Cardiac fibroblast (primary cell): ENCODE measurements at regions not wholly inside any gene's neighbourhood (a gene's known extent, or its start where the extent isn't known, plus 50 kb on each side); places are given as distances from the start of the nearest gene placed in this dataset.
A peak's percentile ranks its signal among the peaks of the same experiment; 100 is the strongest.

Experiments used
- DNase-seq, 2 donors: peaks; one replicate each; pipeline versions ENCODE4 v3.0.0 to v3.0.0-alpha.2; 2010; ENCODE audit warnings: low read depth in 2 of 2
- H3K4me3 ChIP-seq, 2 donors: replicated peaks in 1 of 2; 1 replicate in 1 of 2; 2 replicates in 1 of 2; pipeline ENCODE4 v1.5.1; 2011; ENCODE audit warnings: low read depth in 2 of 2, low read length in 2 of 2, mild to moderate bottlenecking in 2 of 2, moderate library complexity in 1 of 2
- TF ChIP-seq, protein P1 (sequence below): IDR thresholded peaks from one replicate; pipeline ENCODE4 v1.5.1; 2011; ENCODE audit warnings: low read depth, mild to moderate bottlenecking, low read length, inconsistent platforms

DNA sequence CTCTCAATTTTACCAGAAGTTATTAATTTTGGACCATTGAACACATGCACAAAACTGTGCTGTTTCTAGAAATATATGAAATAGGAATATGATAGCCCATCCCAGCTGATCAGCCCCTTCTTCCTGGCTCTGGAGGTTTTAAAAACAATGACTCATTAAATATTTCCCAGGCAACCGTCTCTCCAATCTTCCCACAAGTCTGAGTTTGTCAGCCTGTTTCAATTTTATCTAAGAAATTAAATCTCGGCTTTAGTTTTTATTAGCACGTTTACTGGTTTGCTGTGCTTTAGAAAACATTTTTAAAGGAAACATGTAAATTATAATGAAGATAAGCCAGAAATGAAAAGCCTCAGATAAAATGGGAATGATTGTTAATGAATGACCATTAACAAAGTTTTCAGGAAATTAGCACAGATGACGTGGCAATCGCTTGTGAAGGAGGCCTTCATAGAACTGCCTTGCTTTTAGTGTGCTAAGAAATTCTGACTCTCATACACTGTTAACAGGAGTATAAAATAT, 89.3 kb upstream of the RAP1B start:
- H3K4me3 ChIP-seq: peak overlapping the region in 1 of 2 donors; percentile 9
- TF ChIP-seq, protein P1, sequence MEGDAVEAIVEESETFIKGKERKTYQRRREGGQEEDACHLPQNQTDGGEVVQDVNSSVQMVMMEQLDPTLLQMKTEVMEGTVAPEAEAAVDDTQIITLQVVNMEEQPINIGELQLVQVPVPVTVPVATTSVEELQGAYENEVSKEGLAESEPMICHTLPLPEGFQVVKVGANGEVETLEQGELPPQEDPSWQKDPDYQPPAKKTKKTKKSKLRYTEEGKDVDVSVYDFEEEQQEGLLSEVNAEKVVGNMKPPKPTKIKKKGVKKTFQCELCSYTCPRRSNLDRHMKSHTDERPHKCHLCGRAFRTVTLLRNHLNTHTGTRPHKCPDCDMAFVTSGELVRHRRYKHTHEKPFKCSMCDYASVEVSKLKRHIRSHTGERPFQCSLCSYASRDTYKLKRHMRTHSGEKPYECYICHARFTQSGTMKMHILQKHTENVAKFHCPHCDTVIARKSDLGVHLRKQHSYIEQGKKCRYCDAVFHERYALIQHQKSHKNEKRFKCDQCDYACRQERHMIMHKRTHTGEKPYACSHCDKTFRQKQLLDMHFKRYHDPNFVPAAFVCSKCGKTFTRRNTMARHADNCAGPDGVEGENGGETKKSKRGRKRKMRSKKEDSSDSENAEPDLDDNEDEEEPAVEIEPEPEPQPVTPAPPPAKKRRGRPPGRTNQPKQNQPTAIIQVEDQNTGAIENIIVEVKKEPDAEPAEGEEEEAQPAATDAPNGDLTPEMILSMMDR: no peak
- DNase-seq: peak; percentile 83 to 90

DNA sequence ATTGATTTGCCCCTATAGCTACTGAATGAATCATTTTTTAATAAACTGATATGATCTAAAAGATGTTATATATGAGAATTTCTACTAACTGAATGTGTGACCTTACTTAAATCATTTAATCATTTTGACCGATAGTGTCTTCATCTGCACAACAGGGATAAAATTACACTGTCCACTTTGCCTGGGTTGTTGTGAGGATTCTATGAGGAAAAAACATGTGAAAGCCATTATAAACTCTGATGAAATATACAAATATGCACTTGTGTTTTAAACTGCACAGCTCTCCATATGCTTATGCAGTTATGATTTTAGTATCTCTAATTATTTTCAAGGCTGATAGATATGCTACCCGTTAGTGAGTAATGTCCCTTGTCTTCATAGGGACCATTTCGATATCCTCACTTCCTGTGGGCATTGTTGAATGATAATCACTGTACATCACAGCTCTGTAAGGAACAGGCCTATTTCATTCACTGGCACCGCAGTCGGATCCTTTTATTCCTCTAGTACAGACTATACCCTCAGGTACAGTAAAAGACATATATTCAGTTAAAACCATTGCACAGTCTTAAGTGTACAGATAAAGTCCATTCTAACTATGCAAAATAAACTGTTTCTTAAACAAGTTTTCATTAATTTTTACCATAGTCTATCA, 88.7 kb upstream of the RAP1B start:
- DNase-seq: no peak
- H3K4me3 ChIP-seq: no peak overlapping the region
- TF ChIP-seq, protein P1: no peak

DNA sequence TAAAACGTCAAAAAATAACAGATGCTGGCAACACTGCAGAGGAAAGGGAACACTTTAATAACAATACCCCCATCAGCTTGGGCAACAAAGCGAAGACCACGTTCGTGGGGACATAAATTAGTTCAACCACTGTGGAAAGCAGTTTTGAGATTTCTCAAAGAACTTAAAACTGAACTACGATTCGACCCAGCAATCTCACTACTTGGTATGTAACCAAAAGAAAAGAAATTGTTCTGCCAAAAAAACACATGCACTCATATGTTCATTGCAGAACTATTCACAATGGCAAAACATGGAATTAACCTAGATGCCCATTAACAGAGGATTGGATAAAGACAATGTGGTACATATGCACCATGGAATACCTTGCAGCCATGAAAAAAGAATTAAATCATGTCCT, 81.2 kb upstream of the RAP1B start:
- TF ChIP-seq, protein P1: no peak
- no peak for DNase-seq
- H3K4me3 ChIP-seq: no peak overlapping the region

DNA sequence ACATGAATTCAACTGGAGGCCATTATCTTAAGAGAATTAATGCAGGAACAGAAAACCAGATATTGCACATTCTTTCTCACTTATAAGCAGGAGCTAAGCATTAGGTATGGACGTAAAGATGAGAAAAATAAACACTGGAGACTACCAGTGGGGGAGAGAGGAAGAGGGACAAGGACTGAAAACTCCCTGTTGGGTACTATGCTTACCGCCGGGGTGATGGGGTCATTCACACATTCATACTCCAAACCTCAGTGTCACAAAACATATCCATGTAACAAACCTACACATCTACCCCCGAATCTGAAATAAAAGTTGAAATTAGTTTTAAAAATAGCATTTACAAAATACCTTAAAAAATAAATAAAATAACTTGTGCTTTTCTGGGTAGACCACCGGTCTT, 80.8 kb upstream of the RAP1B start:
- TF ChIP-seq, protein P1: no peak
- no peak for DNase-seq
- no peak overlapping the region for H3K4me3 ChIP-seq

DNA sequence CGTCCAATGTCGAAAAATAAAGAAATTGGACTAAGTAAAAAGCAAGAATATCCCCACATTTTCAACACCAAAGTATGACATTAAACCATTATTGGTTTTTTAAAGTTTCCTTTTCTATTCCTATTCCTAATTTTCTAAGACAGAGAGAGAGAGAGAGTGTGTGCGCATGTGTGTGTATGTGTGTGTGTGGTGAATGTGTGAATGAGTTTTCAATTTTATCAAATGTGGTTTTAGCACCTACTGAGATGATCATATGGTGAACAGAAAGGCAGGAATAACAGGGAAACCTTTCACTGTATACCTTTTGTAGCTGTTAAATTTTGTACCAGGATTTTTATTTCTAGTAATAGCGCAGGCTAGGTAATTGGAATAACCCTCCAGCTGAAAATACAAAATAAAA, 80.4 kb upstream of the RAP1B start:
- TF ChIP-seq, protein P1: no peak
- no peak overlapping the region for H3K4me3 ChIP-seq
- no peak for DNase-seq

DNA sequence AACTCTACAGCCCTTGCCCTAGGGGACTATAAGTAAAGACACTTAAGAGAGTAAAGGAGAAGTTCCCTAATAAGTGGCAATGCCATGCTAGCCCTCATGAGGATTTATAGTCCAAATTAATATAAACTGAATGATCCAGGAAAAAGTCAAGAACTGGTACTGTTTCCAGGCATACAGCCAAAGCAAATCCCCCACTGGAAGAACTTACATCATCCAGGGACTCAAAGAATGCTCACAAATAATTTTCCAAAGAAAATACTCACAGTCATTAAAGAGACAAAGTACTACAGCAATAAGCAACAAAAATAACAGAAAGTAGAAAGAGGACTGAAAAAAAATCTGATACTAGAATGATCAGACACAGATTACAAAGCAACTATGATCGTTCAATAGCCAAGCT, 79.7 kb upstream of the RAP1B start:
- DNase-seq: peak; percentile 76 to 86
- no peak overlapping the region for H3K4me3 ChIP-seq
- TF ChIP-seq, protein P1: no peak
